NCI-H146 (cell line): ENCODE measurements at regions not wholly inside any gene's neighbourhood (a gene's known extent, or its start where the extent isn't known, plus 50 kb on each side); places are given as distances from the start of the nearest gene placed in this dataset.
"Not testable (repeated sequence)": the region's sequence is repeated elsewhere in the genome, so short reads cannot be mapped to it uniquely, and the experiment has no call there.

Experiments used
- DNase-seq: peaks from one replicate; lab custom pipeline; 2025; lab: John Stamatoyannopoulos, UW

DNA sequence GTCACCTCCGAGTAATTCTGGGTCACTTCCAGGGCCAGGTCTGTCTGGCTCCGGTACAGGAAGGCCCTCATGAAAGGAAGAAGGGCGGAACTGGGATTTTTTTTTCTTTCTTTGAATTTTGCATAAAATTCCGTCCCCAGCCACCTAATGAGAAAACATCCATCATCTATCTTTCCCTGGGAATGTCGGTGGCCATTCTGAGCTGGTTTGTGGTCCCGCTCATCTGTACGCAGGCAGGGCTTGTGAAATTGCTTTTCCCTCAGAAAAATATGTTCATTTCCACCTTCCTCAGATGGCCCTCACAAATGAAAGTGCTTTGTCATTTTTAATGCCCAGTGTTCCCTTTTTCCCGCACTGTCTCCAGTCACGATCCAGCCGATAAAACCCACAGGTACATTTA is 353.0 kb upstream of the ZFHX3 start:
- DNase-seq, result no peak

- DNase-seq, result no peak
These were observed 352.1 kb upstream of the ZFHX3 start for GRCh38 chr16:73399997-73400396.

DNA sequence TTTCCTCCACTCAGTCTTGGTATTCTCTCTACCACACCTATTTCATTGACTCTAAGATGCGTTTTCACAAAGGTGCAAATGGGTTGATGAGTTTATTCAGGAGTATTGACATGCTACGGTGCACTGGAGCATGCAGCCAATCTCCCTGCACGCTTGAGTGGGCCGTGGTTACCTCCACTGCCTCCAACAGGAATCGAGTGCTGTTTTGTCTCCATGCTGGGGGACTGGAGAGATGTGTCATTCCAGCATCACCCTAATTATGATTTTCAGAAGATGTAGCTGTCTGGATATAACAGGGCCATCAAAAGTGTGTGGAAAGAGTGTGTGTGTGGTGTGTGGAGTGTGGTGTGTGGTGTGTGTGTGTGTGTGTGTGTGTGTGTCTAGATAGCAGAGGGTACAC is 351.6 kb upstream of the ZFHX3 start:
- DNase-seq, result no peak

GRCh38 chr16:73398604-73399003 is 350.7 kb upstream of the ZFHX3 start:
- not testable (repeated sequence) for DNase-seq

GRCh38 chr16:73396556-73396955 is 348.6 kb upstream of the ZFHX3 start:
- no peak for DNase-seq

DNA sequence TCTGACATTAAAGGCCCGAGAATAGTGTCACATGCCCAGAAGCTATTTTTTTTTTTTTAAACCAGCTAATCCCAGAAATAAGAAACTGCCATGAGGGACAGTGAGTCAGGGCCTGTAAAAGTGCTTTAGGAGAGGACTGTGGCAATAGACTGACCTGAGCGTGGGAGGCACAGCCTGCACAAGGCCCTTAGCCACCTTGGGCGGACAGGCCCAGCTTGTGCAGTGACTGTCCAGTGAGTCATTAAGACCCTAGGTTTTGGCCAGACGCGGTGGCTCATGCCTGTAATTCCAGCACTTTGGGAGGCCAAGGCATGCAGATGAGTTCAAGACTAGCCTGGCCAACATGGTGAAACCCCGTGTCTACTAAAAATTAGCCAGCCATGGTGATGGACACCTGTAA is 343.0 kb upstream of the ZFHX3 start:
- DNase-seq, result no peak

GRCh38 chr16:73390491-73390890 is 342.6 kb upstream of the ZFHX3 start:
- no peak for DNase-seq

GRCh38 chr16:73389085-73389484 is 341.2 kb upstream of the ZFHX3 start:
- no peak for DNase-seq

GRCh38 chr16:73387979-73388378 is 340.1 kb upstream of the ZFHX3 start:
- no peak for DNase-seq

- DNase-seq, result no peak
These were observed 337.8 kb upstream of the ZFHX3 start for GRCh38 chr16:73385696-73386095.

GRCh38 chr16:73384506-73385089 is 336.7 kb upstream of the ZFHX3 start:
- DNase-seq, result no peak

DNA sequence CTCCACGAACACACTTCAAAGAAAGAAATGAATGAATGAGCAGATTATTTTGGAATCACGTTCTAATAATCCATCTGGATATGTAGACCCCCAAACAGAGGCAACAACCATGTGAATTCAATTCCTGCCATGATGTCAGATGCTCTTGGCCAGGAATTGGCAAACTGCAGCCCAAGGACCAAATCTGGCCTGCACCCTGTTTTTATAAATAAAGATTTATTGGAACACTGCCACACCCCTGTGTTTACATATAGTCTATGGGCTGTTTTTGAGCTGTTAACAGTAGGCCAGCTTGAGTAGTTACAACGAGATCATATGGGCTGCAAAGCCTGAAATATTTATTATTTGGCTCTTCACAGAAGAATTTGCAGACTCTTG is 336.0 kb upstream of the ZFHX3 start:
- DNase-seq, result no peak

DNA sequence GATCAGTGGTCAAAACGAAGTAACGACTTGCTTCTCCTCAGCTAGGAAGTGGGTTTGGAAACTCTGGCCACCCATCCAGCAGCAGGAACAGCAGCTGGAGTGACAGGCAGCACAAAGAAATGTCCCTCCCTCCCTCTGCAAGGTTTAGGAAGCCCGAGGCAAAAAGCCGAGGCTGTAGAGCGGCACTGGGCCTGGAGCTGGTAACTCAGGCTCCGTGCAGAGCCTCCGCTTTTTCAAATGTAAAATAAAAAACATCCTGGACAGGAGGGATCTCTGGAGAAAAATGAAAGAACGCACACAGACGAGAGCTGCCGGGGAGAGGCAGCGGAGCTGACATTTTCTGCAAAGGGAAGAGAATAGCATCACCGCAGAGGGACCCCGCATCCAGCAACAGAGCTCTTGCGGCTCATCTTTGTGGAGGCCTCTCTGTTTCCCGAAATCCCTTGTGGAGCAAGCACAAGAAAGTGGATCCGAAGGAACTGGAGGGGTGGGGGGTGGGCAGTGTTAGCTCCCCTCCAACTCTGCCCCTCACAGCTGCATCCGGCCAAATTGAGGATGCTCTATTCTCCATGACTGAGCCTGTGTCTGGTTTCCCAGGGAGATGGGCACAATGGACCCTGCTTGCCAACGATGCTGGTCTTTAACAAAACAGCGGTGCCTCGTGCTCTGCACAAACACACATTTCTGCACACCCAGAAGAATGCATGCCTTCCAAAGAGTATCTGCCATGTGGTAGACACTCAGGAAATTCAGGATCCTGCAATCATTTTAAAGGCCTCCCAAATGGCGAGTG is 335.5 kb upstream of the ZFHX3 start:
- DNase-seq, result no peak

- DNase-seq, result no peak
These were observed 330.5 kb upstream of the ZFHX3 start for GRCh38 chr16:73378471-73378870.

- no peak for DNase-seq
These were observed 323.8 kb upstream of the ZFHX3 start for GRCh38 chr16:73371584-73372319.

GRCh38 chr16:73369851-73370250 is 321.9 kb upstream of the ZFHX3 start:
- no peak for DNase-seq

GRCh38 chr16:73368715-73369114 is 320.8 kb upstream of the ZFHX3 start:
- DNase-seq, result no peak

GRCh38 chr16:73365016-73365551 is 317.2 kb upstream of the ZFHX3 start:
- peak; percentile 1 for DNase-seq

DNA sequence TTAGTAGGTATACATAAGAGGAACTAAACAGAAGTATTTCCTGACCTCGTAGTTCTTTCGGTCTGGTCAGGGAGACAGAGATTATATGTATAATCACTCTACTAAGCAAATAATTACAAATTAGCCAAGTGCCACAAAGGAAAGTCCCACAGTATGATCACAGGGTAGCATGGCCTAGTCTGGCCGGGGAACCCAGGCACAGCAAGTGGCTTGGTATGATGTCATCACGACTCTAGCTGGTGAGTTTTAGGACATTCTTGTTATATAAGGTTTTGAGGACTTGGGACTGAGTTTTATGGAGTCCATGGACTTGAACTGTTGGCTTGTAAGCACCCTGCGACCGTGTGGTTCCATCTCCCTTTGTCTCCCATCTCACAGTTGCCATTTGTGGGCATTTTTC is 316.5 kb upstream of the ZFHX3 start:
- no peak for DNase-seq

DNA sequence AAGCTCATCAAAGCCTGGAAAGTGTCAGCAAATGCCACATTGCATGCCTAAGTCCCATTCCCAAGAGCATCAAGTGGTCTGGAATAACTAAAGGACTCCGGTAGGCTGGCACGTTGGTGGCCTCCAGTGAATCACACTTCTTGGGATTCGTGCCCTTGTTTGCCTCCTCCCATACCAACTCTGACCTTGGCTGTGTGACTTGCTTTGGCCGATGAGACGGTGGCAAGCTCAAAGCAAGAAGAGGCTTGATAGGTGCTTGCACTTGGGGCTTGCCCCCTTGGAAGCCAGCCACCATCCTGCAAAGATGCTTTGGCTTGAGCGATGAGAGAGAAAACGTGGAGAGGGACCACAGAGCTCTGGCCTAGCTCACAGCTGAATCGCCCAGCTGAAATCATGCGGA is 313.1 kb upstream of the ZFHX3 start:
- DNase-seq, result no peak

GRCh38 chr16:73356401-73357079 is 308.6 kb upstream of the ZFHX3 start:
- DNase-seq, result no peak

- DNase-seq, result no peak
These were observed 308.1 kb upstream of the ZFHX3 start for GRCh38 chr16:73355981-73356380.
